Endometrium (tissue), 2 donors: ENCODE measurements at regions not wholly inside any gene's neighbourhood (a gene's known extent, or its start where the extent isn't known, plus 50 kb on each side); places are given as distances from the start of the nearest gene placed in this dataset.

Experiments
- FAIRE-seq: peaks from 2 replicates; lab custom pipeline; 2012; peaks lifted over from hg19 to GRCh38; lab: Jason Lieb, UNC
- donor health status: control.
- donor health status: control.

DNA sequence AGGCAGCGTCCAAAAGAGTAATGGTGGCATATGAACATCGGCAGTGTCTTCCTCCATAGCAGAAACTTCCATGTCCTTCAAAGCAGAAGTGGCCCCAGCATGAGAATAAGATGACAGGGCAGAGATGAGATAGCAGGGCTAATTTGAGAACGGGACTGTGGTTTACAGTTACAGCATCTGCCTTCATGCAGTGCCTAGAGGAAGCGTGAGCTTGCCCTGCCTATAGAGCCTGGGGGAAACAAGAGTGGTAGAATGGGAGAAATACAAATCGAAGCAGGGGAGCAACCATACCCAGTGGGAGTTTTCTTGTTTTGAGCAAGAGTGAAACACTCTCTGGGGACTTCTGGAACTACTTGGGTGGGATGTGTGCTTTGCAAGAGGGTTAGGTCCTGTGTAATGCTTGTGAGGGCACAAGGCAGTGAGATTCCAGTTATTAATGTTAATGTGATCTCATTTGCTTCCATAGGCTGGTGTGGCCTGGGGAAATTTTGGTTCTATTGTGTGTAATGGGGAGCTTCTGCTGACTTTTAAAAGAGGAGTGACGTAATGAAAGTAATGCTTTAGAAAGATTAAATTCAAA lies 616.9 kb downstream of the ZIC1 start:
- FAIRE-seq = no peak

GRCh38 chr3:148030975-148031374 lies 621.8 kb downstream of the ZIC1 start:
- FAIRE-seq = no peak

DNA sequence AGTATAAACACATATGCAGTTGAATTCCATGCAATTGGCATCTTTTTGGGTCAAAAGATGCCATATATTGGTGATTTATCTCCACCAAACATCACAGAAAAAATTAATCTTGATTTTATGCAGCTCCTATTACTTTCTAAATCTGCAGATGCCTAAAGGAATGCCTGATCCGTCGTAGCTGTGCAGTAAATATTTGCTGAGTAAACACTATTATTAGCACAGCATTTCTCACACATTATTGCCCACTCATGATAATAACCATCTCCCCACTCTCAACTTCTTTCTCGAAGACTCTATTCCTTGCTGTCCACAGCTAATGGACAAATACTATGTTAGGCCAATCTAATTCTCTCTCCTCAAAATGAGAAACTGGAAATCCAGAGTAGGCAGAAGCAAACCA lies 625.2 kb downstream of the ZIC1 start:
- no peak for FAIRE-seq

DNA sequence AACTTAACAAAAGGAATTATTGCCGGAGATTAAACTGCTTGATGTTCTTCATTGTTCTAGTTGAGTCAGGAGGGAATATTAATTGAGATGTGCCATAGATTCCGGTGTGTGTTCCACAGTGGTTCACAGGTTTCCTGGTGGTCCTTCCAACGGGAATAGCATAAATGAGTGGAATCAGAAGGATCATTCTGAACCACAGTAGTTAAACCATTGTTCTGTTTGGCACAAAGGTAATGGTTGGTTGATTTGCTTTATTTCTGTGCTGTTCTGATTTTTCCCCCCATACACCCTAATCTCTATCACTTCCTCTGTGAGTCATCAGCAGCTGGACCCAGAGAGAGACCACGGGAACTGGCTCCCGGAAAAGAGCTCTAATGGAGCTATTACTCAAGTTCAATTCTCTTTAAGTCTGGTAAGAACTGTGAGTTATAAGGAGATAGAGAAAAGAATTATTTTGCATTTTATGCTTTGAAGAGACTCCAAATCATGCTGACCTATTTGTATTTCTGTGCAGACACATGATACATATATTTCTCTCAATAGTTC lies 627.2 kb downstream of the ZIC1 start:
- no peak for FAIRE-seq

DNA sequence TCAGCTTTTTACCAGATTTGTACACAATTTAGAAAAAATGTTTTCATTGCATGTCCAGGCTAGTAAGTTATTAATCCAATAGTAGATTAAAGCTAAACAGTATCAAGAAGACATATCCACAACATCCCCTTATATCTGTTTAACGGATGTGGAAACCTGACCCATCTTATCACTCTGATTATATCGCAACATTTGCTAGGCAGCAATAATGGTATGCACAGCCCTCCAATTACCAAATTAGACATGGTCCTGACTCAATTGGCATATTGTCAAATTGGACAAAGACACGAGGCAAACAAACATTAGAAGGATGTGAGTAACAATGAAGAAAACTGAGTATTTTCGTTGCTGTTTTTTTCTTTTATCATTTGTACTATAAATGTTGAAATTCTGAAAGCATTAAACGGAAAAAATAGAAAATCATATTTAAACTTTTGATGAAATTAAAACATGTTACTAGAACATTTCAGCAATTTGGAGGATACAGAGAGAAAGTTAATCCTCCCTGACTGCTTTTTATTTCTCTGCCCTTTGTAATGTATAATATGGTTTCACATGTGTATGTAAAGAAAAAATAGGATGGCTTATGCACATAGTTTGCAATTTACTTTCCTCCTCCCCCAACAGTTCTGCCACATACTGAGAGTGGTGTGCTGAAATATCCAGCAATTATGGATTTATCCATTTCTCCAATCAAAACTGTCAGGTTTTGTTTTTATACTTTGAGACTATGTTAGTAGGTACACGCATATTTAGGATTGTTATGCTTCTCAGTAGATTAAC lies 633.7 kb downstream of the ZIC1 start:
- no peak for FAIRE-seq

DNA sequence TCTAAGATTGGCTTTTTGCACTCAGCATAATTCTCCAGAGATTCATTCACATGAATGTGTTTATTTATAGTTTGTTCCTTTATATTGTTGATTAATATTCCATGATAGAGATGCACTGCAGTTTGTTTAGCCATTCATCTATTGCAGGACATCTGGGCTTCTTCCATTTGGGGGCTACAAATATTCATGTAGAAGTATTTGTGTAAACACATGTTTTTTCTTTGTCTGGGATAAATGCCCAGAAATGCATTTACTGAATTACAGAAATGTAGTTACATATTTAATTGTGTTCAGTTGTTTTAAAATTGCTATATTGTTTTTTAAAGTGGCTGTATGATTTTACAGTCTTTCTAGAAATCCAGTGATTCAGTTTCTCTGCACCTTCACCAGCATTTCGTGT lies 635.0 kb downstream of the ZIC1 start:
- FAIRE-seq = no peak

DNA sequence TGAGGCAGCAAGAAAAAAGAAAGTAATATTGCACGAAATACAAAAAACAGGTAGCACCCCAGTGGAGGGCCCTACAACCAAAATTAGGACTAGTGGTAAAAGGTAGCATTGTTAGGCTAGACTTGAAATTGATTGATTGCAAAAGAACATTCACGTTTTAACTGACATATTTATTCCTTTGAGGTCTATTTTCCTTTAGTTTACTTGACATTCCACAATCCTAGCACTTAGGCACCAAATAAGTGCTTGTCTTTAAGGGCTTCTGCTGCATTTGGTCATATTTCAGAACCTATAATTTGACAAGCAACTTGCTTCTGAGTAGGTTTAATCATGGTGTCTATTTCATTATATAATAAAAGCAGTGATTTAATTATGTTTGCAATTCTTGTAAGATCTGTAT lies 642.7 kb upstream of the AGTR1 start:
- FAIRE-seq = no peak

GRCh38 chr3:148062590-148062989 lies 635.1 kb upstream of the AGTR1 start:
- no peak for FAIRE-seq

GRCh38 chr3:148066802-148067201 lies 630.9 kb upstream of the AGTR1 start:
- FAIRE-seq = no peak

GRCh38 chr3:148068466-148068865 lies 629.2 kb upstream of the AGTR1 start:
- no peak for FAIRE-seq

- no peak for FAIRE-seq
Measured at GRCh38 chr3:148070041-148070440, 627.7 kb upstream of the AGTR1 start.

DNA sequence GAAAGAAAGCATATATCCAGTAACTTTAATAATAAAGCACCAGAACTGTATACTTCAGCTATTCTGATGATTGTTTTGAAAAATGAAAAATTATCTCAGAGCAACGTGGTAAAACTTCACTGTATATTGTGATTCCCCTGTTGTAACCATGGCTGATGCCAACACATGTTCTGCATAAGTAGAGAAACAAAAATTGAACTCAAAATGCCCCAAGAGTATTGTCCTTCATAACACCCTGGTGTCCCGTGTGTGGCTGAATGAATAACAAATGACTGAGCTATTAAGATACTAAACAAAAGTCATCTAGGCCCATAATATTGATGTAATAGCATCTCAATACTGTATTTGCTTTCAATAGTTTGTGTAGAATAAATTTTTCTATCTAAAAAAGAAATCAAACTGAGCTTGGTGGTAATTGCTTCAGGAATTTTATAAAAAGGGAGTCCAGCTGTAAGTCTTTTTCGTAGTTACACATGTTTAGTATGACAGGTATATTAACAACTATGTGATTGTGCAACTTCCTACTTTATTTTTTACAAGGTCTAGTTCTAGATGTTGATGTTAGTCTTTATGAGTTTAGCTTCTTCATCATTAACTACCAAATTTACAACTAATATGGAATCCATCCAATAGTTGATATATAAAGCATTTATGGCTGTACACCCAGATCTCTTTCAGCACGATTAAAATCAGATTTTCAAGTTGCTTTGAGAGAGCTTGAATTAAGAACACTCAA lies 623.8 kb upstream of the AGTR1 start:
- no peak for FAIRE-seq

- FAIRE-seq = no peak
Measured at GRCh38 chr3:148074946-148075345, 622.8 kb upstream of the AGTR1 start.

GRCh38 chr3:148075771-148076716 lies 621.7 kb upstream of the AGTR1 start:
- peak; percentile 53 for FAIRE-seq

DNA sequence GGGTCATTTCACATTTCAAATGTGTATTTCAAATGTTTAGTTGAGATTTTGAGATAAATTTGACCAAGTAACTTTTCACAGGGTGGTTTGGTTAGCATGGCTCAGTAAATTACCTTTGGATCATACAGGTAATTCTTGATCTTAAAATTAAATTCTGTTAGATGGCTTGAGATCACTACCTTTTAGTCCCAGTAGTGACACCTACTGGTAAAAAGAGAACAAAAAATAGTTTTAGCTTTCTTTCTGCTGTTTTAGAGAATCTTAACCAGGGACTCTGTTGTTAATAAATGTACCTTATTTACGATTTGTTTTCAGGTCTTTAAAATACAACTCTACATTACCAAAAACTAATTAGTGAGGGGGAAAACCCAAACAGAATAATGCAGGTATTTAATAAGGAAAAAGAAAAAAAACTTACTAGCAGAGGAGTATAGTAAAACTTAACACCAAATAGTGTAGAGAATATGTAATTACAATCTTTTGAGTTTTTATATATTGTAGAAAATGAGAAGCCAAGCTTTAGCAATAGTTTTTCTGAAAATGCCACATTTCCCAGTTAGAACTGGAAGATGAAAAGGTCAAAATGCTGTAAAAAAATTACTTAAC lies 620.3 kb upstream of the AGTR1 start:
- peak; percentile 81 for FAIRE-seq

GRCh38 chr3:148077965-148078364 lies 619.7 kb upstream of the AGTR1 start:
- no peak for FAIRE-seq

GRCh38 chr3:148078658-148079057 lies 619.0 kb upstream of the AGTR1 start:
- no peak for FAIRE-seq

DNA sequence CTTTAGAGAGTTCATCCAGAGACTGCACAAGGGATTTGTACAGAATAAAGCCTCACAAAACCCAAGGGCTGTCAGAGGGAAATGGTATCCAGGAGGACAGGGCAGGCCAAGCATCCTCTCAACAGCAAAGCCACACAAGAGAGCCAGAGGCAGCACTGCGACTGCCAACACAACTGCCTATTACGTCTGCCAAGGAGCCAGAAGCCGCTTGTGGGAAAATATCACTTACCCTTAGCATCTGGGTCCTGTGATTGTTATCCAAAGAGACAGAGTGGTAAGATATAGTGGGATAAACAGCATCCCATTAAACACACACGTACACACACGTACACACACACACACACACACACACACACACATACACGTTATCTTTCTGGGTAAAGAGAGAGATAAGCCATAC lies 618.3 kb upstream of the AGTR1 start:
- no peak for FAIRE-seq

GRCh38 chr3:148081926-148082325 lies 615.8 kb upstream of the AGTR1 start:
- FAIRE-seq = no peak

DNA sequence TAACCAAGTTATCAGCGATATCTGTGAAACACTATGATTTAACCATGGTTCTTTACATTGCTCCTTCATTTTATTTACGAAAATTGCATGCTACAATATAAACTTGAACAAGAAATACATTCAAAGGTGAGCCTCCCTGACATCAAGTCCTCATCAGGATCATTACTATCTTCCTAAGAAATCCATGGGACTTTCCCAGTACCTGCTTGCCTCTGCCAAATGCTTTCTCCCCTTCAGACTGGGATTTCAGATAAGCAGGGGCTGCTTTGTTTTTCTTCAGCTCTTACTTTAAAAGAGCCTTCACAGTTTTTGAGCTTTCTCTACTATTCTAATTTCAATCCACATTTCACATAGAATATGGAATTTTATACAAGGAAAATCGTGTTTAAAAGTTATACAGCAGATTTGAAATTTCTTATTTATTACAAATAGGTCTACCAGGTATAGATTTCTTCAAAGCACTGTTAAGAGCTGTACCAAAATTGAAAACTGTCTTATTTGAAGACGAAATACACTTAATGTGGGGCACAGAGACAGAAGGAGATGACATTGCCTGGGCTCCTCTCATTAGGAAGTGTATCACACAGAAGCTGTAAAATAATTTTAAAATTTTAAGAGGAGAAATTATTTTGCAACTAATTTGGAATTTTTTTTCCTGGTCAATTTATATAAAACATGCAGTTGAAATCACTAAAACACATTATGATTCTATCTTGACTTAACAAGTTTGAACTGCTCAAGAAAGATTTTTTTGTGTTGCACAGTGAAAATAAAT lies 615.0 kb upstream of the AGTR1 start:
- FAIRE-seq = no peak
